ENCODE measurements at regions not wholly inside any gene's neighbourhood (a gene's known extent, or its start where the extent isn't known, plus 50 kb on each side); places are given as distances from the start of the nearest gene placed in this dataset.

- TF ChIP-seq POLR2A (IDR thresholded peaks at IDR 0.05) (no peak), CTCF (IDR thresholded peaks at IDR 0.05) (no peak)
Measured at GRCh38 chr1:232188318-232188717, 441.6 kb downstream of the SIPA1L2 start.
